HCT116 (cell line): ENCODE measurements at regions not wholly inside any gene's neighbourhood (a gene's known extent, or its start where the extent isn't known, plus 50 kb on each side); places are given as distances from the start of the nearest gene placed in this dataset.

Experiments
- ATAC-seq: fragments of 200-7000 bp; cut with Tn5 transposase; 2 replicates; pipeline ENCODE4 v1.9.1; 2020; ENCODE audit warnings: mild to moderate bottlenecking, moderate library complexity
- BruUV-seq: library from RNA; stranded (reverse); fragments of 400-500 nt; replicated peaks from 2 replicates; lab custom pipeline; 2021; lab: Mats Ljungman, UMichigan
- CTCF ChIA-PET: fragments of 300-600 bp; sonication (Branson Sonifier 250); formaldehyde crosslinking; loops from one replicate; lab custom pipeline; 2021; ENCODE audit warnings: antibody characterized with exemption; lab: Charles Lee
- POLR2A ChIA-PET: fragments of 300-600, 350-600 bp; sonication (Branson Sonifier 250); formaldehyde crosslinking; loops from one replicate; lab custom pipeline; 2021; ENCODE audit warnings: antibody characterized with exemption; lab: Charles Lee
- RAD21 ChIA-PET, 2 experiments: fragments of 300-600 bp; sonication (Branson Sonifier 250); formaldehyde crosslinking; loops; one replicate each; lab custom pipeline; 2023; ENCODE audit warnings: low total read pairs in 2 of 2; ENCODE audit not compliant: uncharacterized antibody in 2 of 2, unreplicated experiment in 2 of 2, low non-redundant PET in 1 of 2; lab: Charles Lee
- DNase-seq: peaks from one replicate; pipeline ENCODE4 v3.0.0-alpha.2; 2010; ENCODE audit warnings: low read depth, low spot score
- H2AFZ ChIP-seq: fragments of 200-600 bp; shearing (Covaris generic), sonication (generic); 2 replicates; pipeline ENCODE4 v1.6.1; 2017; ENCODE audit warnings: low read depth, mixed run types, mixed read lengths, antibody characterized with exemption, low read length; ENCODE audit not compliant: poor library complexity, severe bottlenecking
- H3K27ac ChIP-seq: 2 replicates; pipeline ENCODE4 v1.5.1; 2012; ENCODE audit warnings: low read depth, low read length
- H3K27me3 ChIP-seq: fragments of 200-600 bp; sonication (generic); 2 replicates; pipeline ENCODE4 v1.6.1; 2016; ENCODE audit warnings: mixed run types, low read length, mixed read lengths; ENCODE audit not compliant: insufficient read depth
- H3K36me3 ChIP-seq, 2 experiments: fragments of 200-500 bp in 1 of 2; fragments of 200-600 bp in 1 of 2; sonication (Bioruptor generic) in 1 of 2; sonication (generic) in 1 of 2; 2 replicates each; pipeline versions ENCODE4 v1.5.1 to v1.6.1; 2014 to 2016; ENCODE audit warnings: low read length in 2 of 2, inconsistent platforms in 1 of 2, mixed read lengths in 1 of 2, mixed run types in 1 of 2; ENCODE audit not compliant: insufficient read depth in 2 of 2, control insufficient read depth in 1 of 2
- H3K4me1 ChIP-seq, 2 experiments: fragments of 200-600 bp in 1 of 2; sonication (generic) in 1 of 2; 2 replicates each; pipeline versions ENCODE4 v1.5.1 to v1.6.1; 2012 to 2017; ENCODE audit warnings: low read length in 2 of 2, inconsistent platforms in 1 of 2, mild to moderate bottlenecking in 1 of 2, mixed read lengths in 1 of 2, mixed run types in 1 of 2, moderate library complexity in 1 of 2; ENCODE audit not compliant: insufficient read depth in 2 of 2, control insufficient read depth in 1 of 2
- H3K4me2 ChIP-seq: fragments of 200-600 bp; sonication (generic); 2 replicates; pipeline ENCODE4 v1.6.1; 2017; ENCODE audit warnings: mixed run types, low read length, mixed read lengths
- H3K4me3 ChIP-seq, 2 experiments: fragments of 200-600 bp in 1 of 2; sonication (generic) in 1 of 2; replicated peaks in 1 of 2; 2 replicates each; pipeline ENCODE4 v1.5.1; 2011 to 2016; ENCODE audit warnings: low read length in 2 of 2, control low read depth in 1 of 2, low read depth in 1 of 2, mild to moderate bottlenecking in 1 of 2, mixed read lengths in 1 of 2, mixed run types in 1 of 2
- H3K79me2 ChIP-seq: fragments of 200-600 bp; sonication (generic); 2 replicates; pipeline ENCODE4 v1.6.1; 2017; ENCODE audit warnings: mild to moderate bottlenecking, mixed run types, low read length, moderate library complexity, mixed read lengths; ENCODE audit not compliant: insufficient read depth
- H3K9ac ChIP-seq: fragments of 200-600 bp; sonication (generic); 2 replicates; pipeline ENCODE4 v1.6.1; 2016; ENCODE audit warnings: low read length, mixed read lengths
- H3K9me2 ChIP-seq: fragments of 200-600 bp; sonication (generic), shearing (Covaris generic); 2 replicates; pipeline ENCODE4 v1.6.1; 2017; ENCODE audit warnings: mixed run types, mild to moderate bottlenecking, moderate library complexity; ENCODE audit not compliant: insufficient read depth
- H3K9me3 ChIP-seq, 2 experiments: fragments of 200-500 bp in 1 of 2; fragments of 200-600 bp in 1 of 2; sonication (Bioruptor generic) in 1 of 2; sonication (generic) in 1 of 2; 2 replicates each; pipeline ENCODE4 v1.6.1; 2014 to 2017; ENCODE audit warnings: low read length in 2 of 2, mixed read lengths in 2 of 2, inconsistent platforms in 1 of 2, low read depth in 1 of 2, mild to moderate bottlenecking in 1 of 2, mixed run types in 1 of 2, moderate library complexity in 1 of 2; ENCODE audit not compliant: control insufficient read depth in 1 of 2, insufficient read depth in 1 of 2
- H4K20me1 ChIP-seq: fragments of 200-600 bp; sonication (generic), shearing (Covaris generic); 2 replicates; pipeline ENCODE4 v1.6.1; 2017; ENCODE audit warnings: mixed run types, mild to moderate bottlenecking, moderate library complexity; ENCODE audit not compliant: insufficient read depth
- CBX3 ChIP-seq: IDR thresholded peaks from 2 replicates; pipeline ENCODE4 v1.6.1; 2012; ENCODE audit warnings: low read depth
- CEBPB ChIP-seq: IDR thresholded peaks from 2 replicates; pipeline ENCODE4 v1.6.1; 2012; ENCODE audit warnings: low read depth
- CTCF ChIP-seq, 3 experiments: fragments of 200-600 bp in 1 of 3; sonication (generic) in 1 of 3; IDR thresholded peaks in 2 of 3; conservative IDR thresholded peaks in 1 of 3; 2 replicates each; pipeline ENCODE4 v1.5.1; 2012 to 2017; ENCODE audit warnings: low read depth in 2 of 3, low read length in 2 of 3, antibody characterized with exemption in 1 of 3, borderline replicate concordance in 1 of 3, control low read depth in 1 of 3, mild to moderate bottlenecking in 1 of 3, mixed read lengths in 1 of 3, mixed run types in 1 of 3, moderate library complexity in 1 of 3; ENCODE audit not compliant: insufficient read depth in 1 of 3
- ELF1 ChIP-seq: IDR thresholded peaks from 2 replicates; pipeline ENCODE4 v1.6.1; 2012; ENCODE audit warnings: low read depth, borderline replicate concordance
- EZH2 ChIP-seq: fragments of 200-600 bp; sonication (generic); IDR thresholded peaks from 2 replicates; pipeline ENCODE4 v1.6.1; 2017; ENCODE audit warnings: antibody characterized with exemption, mixed run types
- JUND ChIP-seq: IDR thresholded peaks from 2 replicates; pipeline ENCODE4 v1.6.1; 2012
- MAX ChIP-seq: IDR thresholded peaks from 2 replicates; pipeline ENCODE4 v1.6.1; 2012
- POLR2A ChIP-seq: IDR thresholded peaks from 2 replicates; pipeline ENCODE4 v1.7.0; 2011; ENCODE audit warnings: borderline replicate concordance; ENCODE audit not compliant: insufficient read depth, insufficient read length; ENCODE audit errors: extremely low read depth
- POLR2AphosphoS5 ChIP-seq: IDR thresholded peaks from 2 replicates; pipeline ENCODE4 v1.6.1; 2011; ENCODE audit warnings: mild to moderate bottlenecking, low read depth, low read length, moderate library complexity
- RAD21 ChIP-seq: IDR thresholded peaks from 2 replicates; pipeline ENCODE4 v1.6.1; 2012; ENCODE audit warnings: low read depth, mild to moderate bottlenecking
- REST ChIP-seq: IDR thresholded peaks from 2 replicates; pipeline ENCODE4 v1.6.1; 2012; ENCODE audit warnings: low read depth
- SIN3A ChIP-seq: IDR thresholded peaks from 2 replicates; pipeline ENCODE4 v1.6.1; 2012; ENCODE audit warnings: low read depth
- SP1 ChIP-seq: IDR thresholded peaks from 2 replicates; pipeline ENCODE4 v1.6.1; 2012; ENCODE audit warnings: low read depth
- TCF7L2 ChIP-seq: IDR thresholded peaks from 2 replicates; pipeline ENCODE4 v1.7.0; 2011; ENCODE audit warnings: borderline replicate concordance, inconsistent platforms; ENCODE audit not compliant: insufficient read depth, insufficient read length; ENCODE audit errors: extremely low read depth
- YY1 ChIP-seq: IDR thresholded peaks from 2 replicates; pipeline ENCODE4 v1.6.1; 2011; ENCODE audit warnings: low read length, low read depth, moderate library complexity, mild to moderate bottlenecking; ENCODE audit not compliant: insufficient replicate concordance; ENCODE audit errors: extremely low read depth
- ZBTB33 ChIP-seq: IDR thresholded peaks from 2 replicates; pipeline ENCODE4 v1.6.1; 2011; ENCODE audit warnings: mild to moderate bottlenecking, low read length, moderate library complexity; ENCODE audit not compliant: insufficient replicate concordance; ENCODE audit errors: extremely low read depth
- ZFX ChIP-seq: fragments of 450-650 bp; IDR thresholded peaks from 2 replicates; pipeline ENCODE4 v1.6.1; 2017
- ZNF274 ChIP-seq: fragments of 200-500 bp; sonication (Bioruptor generic); IDR thresholded peaks from 2 replicates; pipeline ENCODE4 v1.6.1; 2014; ENCODE audit warnings: mild to moderate bottlenecking, low read depth, low read length, inconsistent platforms
- intact Hi-C: fragments of 100-400 bp; cut with micrococcal nuclease; formaldehyde crosslinking; loops from 2 replicates; pipeline ENCODE4 v1.10.0; 2022

GRCh38 chr21:15627011-15627410, 102.8 kb upstream of the USP25 start:
- POLR2A ChIA-PET: no interaction called here
- Histone ChIP-seq H3K4me2 (no peak overlapping the region), H3K79me2 (no peaks in the 10 kb centered on the region), H3K27me3 (no peaks in the 10 kb centered on the region), H3K4me1 (no peaks in the 10 kb centered on the region), H3K9ac (no peak overlapping the region), H3K9me2 (no peaks in the 10 kb centered on the region), H2AFZ (no peak overlapping the region), H3K9me3 (no peaks in the 10 kb centered on the region), H3K4me3 (no peak overlapping the region), H3K27ac (no peak overlapping the region), H4K20me1 (no peaks in the 10 kb centered on the region), H3K36me3 (no peaks in the 10 kb centered on the region)
- TF ChIP-seq REST (no peak), POLR2A (no peak), CEBPB (no peak), POLR2AphosphoS5 (no peak), CTCF (IDR thresholded peaks at IDR 0.05 in 2 of 3, conservative IDR thresholded peaks at IDR 0.05 in 1 of 3; ENCODE audit: borderline replicate concordance in 1 of 3, insufficient read depth in 1 of 3, low read depth in 2 of 3, low read length in 2 of 3) (no peak), SIN3A (no peak), TCF7L2 (no peak), SP1 (no peak), ZBTB33 (no peak), ZNF274 (no peak), CBX3 (no peak), JUND (no peak), RAD21 (no peak), ELF1 (no peak), YY1 (no peak), EZH2 (no peak), ZFX (no peak), MAX (no peak)
- ATAC-seq: no peak
- no TSS peak for BruUV-seq
- CTCF ChIA-PET: no interaction called here
- intact Hi-C loops: no loop called here
- DNase-seq: no peak
- RAD21 ChIA-PET: no interaction called here
